Mammary epithelial cell (primary cell): ENCODE measurements at regions not wholly inside any gene's neighbourhood (a gene's known extent, or its start where the extent isn't known, plus 50 kb on each side); places are given as distances from the start of the nearest gene placed in this dataset.

Experiments used
- EZH2 ChIP-seq: IDR thresholded peaks from 2 replicates; pipeline ENCODE4 v1.6.1; 2012; ENCODE audit warnings: low read length, inconsistent platforms, borderline replicate concordance
- TF ChIP-seq, protein P1 (sequence below), 2 donors: IDR thresholded peaks in 1 of 2; conservative IDR thresholded peaks in 1 of 2; 2 replicates each; pipeline ENCODE4 v1.5.1; 2011 to 2012; ENCODE audit warnings: inconsistent platforms in 2 of 2, low read length in 2 of 2, mild to moderate bottlenecking in 2 of 2, control low read depth in 1 of 2, low read depth in 1 of 2; ENCODE audit not compliant: insufficient read depth in 1 of 2; ENCODE audit errors: extremely low read depth in 1 of 2

DNA sequence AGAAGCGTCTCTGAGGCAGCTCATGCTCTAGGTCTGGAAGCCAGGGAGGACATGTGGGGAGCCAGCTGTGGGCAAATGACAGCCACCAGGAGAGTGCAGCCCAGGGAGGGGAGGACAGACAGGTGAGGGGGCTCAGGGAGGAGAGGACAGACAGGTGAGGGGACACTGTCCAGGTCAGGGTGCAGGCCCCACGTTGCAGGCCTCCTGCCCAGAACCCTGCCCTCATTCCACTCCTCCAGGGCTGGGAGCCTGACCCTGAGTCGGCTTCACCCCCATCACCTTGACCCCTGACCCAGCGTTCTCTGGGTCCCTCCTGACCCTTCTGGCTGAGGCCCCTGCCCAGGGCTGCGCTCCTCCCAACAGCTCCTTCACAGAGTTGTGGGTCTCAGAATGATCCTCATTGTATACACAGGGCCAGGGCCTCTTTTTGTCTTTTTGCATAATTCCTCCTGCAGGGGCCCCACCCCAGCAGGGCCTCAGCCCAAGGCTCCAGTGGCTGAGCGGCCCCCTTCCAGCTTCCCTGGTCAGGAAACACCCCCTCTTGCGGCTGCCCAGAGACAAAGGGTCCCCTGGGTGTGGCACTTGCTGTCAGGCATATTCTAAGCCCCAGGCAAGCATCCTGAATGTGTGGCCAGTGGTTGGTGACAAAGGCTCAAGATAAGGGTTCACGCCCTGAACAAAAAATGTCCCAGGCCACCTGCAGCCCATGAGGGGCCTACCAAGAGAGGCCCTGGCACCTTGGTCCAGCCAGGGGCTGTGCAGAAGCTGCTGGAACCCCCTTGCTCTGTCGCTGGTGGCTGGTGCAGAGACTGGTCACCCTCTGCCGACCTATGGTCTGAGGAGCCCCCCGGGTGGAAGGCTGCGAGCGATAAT, 853.0 kb downstream of the BRD1 start:
- TF ChIP-seq, protein P1, sequence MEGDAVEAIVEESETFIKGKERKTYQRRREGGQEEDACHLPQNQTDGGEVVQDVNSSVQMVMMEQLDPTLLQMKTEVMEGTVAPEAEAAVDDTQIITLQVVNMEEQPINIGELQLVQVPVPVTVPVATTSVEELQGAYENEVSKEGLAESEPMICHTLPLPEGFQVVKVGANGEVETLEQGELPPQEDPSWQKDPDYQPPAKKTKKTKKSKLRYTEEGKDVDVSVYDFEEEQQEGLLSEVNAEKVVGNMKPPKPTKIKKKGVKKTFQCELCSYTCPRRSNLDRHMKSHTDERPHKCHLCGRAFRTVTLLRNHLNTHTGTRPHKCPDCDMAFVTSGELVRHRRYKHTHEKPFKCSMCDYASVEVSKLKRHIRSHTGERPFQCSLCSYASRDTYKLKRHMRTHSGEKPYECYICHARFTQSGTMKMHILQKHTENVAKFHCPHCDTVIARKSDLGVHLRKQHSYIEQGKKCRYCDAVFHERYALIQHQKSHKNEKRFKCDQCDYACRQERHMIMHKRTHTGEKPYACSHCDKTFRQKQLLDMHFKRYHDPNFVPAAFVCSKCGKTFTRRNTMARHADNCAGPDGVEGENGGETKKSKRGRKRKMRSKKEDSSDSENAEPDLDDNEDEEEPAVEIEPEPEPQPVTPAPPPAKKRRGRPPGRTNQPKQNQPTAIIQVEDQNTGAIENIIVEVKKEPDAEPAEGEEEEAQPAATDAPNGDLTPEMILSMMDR (conservative IDR thresholded peaks at IDR 0.05 in 1 of 2, IDR thresholded peaks at IDR 0.05 in 1 of 2; ENCODE audit: extremely low read depth in 1 of 2, insufficient read depth in 1 of 2, low read depth in 1 of 2, low read length in 2 of 2) = no peak
- TF ChIP-seq EZH2 = no peak
